HTR-8/SVneo (cell line): ENCODE measurements at regions not wholly inside any gene's neighbourhood (a gene's known extent, or its start where the extent isn't known, plus 50 kb on each side); places are given as distances from the start of the nearest gene placed in this dataset.

Source experiments
- DNase-seq: peaks from one replicate; pipeline ENCODE4 v3.0.0; 2011; ENCODE audit warnings: low spot score, mixed read lengths; ENCODE audit not compliant: insufficient read length
- FAIRE-seq: peaks from 2 replicates; lab custom pipeline; 2011; peaks lifted over from hg19 to GRCh38; lab: Jason Lieb, UNC

DNA sequence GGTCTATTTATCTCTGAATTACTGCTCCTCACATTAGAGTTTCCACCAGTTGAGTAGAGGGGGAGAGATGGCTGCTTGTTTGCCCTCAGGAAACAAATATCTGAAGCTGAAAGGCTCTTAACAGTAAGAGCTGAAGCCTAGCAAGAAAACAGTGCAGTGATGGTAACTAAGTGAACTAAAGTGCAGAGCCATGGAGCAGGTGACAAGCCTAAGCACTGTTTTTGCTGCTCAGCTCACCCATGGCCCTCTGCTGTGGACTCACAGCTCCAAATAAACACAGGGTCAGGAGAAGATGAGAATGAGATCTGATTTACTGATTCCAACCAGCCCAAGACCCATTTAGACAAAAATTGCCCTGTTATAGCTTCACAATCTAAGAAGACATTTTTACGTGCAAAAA, 118.4 kb downstream of the ETAA1 start:
- no peak for FAIRE-seq

DNA sequence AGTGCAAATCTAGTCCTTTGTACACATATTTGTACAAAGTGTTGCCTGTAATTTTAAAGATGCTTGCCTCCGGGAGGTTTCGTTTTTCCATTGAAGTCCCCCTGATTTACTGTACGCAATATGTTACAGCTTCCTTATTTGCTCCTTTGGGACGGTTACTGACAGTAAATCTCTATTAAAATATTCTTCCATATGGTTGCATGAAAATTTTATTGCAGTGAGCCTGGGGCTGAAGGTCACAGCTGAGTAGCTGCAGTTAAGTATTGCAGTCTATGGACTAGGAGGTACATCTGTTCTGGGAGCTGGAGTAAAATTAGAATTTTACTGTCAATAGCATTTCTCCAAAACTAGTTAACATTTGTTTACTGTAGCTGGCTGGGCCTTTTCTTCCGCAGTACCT, 119.2 kb downstream of the ETAA1 start:
- no peak for DNase-seq

More for the DNA sequence above, 118.4 kb downstream of the ETAA1 start:
- DNase-seq: no peak

DNA sequence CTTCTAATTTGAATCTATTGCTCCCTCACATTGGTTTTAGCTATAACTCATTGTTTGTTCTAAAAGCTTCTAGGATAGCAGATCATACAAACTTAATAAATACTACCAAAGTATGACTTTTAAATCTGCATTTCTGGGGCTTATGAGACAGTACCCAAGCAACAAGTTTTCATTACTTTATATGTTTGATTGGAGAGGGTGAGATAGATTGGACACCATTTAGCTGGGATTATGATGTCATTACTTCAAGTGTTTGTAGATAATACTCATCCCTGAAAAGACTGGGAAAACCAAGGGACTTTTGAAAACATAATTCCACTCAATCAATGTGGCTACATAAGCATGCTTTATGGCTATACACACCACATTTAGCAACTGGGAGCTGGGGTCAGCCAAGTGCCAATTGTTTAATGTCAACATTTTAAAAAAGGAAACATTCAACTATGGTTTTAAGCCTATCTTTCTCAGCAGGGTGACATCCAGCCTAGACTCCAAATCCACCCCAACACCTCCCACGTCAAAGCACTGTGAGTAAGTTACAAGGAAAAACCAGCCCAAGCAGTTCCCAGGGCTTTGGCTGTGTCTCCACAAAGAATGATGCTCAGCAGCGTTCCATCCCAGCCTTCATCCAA, 119.9 kb downstream of the ETAA1 start:
- DNase-seq (no peak), FAIRE-seq (no peak)

More for the DNA sequence above, 119.2 kb downstream of the ETAA1 start:
- no peak for FAIRE-seq

DNA sequence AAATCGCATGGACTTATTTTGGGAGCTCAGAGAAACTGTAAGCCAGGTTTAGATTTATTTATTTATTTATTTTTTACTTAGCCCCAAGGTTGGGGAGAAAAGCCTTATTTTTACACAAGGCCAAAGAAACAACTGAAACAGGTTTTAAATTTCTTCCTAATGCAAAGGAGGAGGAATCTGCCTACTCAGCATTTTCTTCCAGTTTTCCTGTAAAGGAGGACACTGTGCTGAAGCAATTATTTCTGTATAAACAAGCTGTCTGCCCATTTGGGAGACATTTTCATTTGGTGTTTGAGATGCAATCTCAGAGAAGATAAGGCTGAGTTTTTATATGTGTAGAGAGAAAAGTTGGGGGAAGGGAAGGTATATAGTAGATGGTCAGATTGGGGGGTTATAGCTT, 125.0 kb downstream of the ETAA1 start:
- DNase-seq: no peak
- FAIRE-seq: no peak

DNA sequence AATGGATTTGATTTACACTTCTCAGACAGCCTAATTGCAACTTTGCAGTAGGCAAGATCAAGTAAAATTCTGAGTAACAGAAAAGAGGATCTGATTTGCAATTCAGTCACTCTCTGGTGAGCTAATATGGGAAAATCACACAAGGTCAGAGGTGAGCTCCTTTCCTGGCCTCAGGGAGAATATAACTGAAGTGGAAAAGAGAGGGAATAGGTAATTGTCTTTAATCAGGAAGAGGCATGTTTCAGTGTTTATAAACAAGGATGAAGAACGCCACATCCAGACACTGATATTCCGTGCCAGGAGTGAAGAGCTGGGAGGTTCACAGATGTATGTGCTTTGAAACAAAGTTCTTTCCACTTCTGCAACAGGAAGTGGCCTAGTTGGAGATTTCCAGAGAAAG, 127.1 kb downstream of the ETAA1 start:
- DNase-seq (no peak), FAIRE-seq (no peak)

DNA sequence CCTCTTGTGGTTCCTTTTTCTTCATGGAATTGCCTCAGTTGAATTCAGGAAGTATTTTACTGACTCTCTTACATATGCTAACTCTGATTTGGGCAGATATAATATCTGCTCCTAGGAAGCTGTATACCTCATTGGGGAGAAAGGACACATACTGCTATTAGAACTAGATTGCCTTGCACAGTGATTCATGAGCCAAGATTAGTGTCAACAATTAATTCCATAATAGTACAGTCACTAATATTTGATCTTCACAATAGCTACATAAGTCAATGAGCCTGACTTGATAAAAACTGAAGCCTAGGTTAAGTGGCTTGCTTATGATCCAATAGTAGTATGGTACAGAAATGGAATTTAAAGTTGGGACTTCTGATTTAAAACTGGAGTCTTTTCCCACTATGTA, 127.6 kb downstream of the ETAA1 start:
- no peak for FAIRE-seq
- DNase-seq: no peak

DNA sequence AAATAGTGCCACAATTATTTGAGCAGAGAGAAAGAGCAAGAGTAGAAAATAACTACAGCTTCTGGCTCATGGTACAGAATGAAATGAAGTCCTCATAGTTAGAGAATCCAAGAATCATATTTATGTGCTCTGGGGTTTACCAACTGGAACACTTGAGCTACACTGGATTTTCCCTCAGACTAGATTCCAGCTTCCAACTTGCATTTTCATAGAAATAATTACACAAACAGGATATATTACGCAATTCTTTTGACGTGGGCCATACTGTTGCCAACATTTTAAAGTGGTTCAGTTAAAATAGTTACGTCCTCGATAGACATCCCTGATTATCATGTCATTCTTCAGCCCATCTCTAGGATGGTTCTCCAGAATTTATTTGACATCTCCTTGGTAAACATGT, 129.2 kb downstream of the ETAA1 start:
- no peak for FAIRE-seq
- peak; percentile 20 for DNase-seq

DNA sequence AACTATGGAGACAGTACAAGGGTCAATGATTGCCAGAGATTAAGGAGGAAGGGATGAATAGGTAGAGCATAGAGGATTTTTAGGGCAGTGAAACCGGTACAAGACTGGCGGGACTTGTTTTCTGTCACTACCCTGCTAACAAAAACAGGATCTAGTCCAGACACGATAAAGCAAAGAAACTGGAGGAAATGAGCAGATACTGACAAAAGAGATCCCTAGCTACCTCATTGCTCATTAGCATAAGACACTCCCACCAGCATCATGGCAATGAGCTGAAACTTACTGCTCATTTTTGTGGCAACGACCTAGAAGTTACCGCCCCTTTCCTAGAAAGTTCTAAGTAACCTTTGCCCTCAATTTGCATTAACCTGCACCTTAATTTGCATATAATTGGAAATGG, 131.2 kb downstream of the ETAA1 start:
- DNase-seq (no peak), FAIRE-seq (no peak)

DNA sequence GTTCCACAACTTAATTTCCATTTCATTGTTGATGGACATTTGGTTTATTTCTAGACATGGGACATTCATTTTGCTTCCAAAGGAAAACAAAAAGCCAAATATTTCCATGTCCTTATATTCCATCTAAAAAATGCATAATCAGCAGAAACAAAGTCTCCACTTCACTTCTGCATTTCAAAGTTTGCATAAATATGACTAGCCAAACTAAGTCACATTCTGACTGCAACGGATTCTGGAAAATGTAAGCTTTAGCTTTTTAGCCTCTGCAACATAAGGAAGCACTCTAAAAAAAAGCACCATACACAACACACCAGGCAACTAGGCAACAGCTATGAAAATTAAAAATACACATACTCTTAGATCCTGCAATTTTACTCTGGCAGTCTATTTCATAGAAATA, 135.3 kb downstream of the ETAA1 start:
- DNase-seq (no peak), FAIRE-seq (no peak)

DNA sequence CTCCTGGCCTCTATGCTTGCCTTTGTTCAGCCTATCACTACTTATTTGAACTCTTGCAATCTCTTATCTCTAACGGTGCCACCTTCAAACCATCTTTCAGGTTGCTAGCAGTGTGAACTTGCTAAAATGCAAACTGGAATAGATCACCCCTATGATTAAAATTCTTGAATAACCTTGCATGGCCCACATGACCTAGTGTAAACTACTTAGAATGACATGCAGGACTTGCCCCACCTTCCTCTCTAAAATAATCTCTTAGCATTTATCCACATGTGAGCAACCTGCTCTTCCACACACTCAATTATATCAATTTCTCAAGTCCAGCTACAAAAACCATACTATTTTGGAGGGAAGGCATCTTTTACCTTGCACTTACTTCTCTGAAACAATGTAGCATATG, 137.6 kb downstream of the ETAA1 start:
- FAIRE-seq (no peak), DNase-seq (no peak)

DNA sequence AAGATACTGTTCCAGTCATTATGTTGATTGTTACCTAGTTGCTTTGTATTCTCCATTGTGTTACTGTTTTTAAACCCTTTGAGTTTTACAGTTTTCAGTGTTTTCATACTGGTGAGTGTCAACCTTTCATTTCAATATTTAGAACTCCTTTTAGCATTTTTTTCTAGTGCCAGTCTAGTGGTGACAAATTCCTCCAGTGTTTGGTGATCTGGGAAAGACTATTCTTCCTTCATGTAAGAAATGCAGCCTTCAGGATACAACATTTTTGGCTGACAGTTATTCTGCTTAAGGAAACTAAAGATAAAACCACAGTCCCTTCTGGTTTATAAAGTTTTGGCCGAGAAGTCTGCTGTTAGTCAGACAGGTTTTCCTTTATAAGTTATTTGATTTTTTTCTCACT, 143.8 kb downstream of the ETAA1 start:
- FAIRE-seq (no peak), DNase-seq (no peak)

DNA sequence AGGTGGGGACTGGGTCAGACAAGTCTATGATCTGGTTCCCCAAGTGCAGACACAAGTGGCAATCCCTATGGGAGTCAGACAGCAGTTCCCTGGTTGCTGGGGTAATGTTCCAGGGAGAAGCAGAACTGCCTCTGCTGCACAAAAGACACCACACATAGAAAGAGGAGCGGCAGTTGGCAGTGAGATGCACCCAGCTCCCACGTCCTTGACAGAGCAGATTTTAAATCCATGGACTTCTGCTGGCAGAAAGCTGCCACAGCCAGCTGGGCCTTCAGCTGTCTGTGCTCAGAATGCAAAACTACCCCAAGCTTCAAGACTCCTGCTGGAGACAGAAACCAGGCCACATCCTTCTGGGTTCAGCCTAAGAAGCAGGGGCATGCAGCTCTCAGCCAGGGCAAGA, 147.2 kb downstream of the ETAA1 start:
- FAIRE-seq (no peak), DNase-seq (no peak)

DNA sequence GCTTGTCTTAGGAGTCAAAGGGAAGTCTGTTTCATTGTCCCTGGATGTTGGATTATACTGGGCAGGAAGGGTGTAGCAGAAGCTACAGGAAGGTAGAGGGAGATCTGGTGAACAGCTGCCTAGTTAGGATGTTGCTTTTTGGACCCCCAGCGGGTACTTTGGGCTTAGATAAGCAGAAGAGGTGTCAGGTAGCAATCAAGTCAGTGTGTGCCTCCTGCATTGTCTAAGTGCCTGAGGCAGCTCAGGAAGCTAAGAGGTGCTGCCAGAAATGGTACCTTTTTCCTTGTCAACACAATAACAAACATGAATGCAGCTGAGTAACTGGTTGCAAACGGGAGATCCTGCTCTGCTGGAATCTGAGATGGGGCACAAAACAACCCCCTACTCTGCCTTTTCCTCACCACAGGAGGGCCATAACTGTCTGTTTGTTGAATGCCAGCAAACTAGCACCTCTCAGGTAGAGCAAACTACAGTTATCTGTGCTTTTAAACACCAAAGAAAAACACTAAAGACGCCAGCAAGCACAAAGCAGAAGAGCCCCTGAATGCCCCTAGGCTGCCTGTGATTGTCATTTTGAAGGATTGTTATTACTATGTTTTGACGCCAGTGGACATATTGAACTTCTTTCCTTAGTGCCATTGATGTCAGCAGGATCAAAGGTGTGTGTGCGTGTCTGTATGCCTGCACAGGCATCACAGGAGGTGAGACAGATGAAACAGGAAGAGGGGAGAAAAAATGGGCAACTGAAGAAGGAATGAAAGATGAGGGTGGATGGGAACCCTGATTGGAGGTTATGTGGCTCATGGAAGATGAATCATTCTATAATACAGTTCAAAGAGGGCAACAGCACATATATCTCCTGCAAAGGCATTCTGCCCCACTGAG, 151.4 kb downstream of the ETAA1 start:
- FAIRE-seq: no peak
- DNase-seq: no peak

DNA sequence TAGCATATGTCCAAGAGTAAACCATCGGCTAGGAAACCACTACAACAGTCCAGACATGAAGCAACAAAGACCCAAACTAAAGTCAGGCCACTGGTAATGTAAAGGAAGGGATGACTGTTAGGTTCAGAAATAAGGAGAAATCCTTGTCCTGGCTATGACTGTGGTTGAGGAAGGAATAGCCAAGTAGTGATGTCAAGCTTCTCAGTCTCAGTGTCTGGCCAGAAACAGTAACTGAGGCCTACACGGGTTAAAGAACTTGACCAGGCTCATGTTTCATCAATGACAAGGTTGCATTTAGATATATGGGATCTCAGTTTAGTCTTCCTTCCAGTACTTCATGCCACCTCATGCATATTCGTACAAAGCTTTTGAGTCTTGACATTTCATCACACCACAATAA, 162.0 kb downstream of the ETAA1 start:
- DNase-seq: no peak
- no peak for FAIRE-seq

DNA sequence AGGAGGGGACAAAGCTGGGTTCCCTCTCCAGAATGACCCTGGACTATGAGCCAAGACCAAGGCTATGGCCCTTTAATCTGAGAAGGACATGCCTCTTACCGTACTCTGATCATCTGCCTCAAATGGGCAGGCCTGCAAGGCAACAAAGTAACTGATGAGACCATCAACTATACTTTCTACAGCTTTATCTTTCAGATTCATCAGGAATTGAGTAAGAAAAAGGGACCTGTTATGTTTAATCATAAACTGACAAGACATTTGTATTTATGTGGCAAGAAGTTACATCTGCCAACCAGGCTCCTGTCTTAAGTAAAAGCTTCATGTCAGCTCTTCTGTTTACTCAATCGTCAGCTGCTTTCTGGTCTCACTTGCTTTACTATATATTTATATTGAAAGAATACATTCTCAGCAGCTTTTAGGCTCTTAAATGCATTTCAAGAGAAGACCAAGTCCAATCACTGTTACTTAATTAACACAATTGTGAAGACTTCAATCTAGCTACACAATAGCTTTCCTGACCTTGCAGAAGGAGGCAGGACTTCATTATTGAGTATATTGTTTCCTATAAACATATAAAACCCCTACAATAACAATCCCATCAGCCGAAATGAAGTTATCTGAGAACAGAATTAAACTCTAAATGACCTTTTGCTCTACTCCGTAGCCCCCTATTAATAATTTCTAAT, 163.8 kb downstream of the ETAA1 start:
- FAIRE-seq (no peak), DNase-seq (no peak)

DNA sequence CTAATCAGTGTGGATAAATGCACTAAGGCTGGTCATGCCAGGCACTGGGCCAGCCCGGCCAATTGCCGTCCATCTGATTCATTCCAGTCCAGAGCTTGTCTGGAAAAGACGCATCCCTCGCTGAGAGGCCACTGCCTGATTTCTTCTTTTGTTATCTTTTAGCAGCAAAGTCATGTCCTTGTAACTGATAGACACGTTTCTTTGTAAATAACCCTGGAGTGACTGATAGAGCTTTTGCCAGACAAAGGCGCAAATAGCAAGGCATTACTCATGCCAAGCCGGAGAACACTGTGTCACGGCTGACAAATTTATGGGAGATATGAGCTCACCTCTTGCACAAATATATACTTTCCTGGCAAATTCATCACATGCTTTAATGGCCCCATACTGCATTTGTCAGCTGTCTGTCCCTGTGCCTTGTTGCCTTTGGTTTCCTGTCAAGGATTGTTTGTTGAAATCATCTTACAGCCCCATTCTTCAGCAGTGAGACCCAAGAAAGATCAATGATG, 164.4 kb downstream of the ETAA1 start:
- peak; percentile 72 for DNase-seq
- peak; percentile 94 for FAIRE-seq

DNA sequence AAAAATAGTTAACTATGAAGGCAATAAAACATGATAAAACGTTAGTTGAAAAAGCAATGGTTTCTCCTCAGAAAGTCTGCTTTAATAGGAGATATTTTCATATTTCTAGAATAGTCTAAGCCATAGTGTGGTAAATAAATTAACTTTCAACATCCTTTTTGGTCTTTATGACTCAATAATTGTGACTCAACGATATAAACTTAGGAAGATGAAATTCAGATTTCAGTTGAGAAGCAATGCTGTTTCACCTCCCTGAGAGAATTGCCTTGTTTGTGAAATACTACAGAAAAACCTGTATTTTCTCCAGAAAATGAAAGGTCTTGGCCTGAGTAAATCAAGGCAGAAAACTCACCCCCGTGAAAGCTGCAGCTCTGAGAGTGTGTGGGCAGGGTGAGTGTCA, 166.9 kb downstream of the ETAA1 start:
- no peak for DNase-seq
- no peak for FAIRE-seq

DNA sequence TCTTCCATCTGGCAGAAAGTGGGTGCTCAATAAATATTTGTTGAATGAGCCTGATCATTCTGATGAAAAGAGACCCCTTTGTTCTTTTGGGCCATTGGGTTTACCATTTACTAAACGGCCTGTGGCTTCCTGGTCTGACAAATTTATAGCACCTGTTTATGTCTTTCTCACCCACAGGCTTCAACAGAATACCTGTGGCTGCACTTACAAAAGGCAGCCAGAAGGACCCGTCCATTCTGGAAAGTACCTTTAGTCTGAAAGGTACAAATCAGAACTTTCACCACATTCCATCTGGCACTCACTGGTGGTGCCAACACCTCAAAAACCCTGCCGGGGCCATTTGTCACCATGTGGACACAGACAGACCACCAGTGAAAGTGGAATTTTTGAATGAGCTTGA, 167.5 kb downstream of the ETAA1 start:
- no peak for FAIRE-seq
- DNase-seq: no peak

DNA sequence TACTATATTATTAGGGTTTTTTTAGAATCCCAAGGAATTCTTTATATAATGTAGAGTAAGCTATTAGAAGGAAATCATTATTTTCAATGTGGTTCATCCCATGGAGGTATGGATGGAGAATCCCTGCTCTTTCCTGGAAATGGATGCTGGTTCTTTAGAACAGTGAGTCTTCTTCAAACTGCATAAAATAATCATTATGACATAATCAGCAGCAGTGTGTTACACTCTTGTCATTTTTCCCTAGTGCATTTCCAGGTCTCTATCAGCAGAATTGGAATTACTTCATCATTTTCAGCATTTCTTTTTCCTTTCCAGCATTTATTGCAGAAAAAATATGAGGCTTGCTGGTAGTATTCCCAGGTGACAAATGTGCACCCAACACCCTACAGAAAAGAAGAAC, 168.1 kb downstream of the ETAA1 start:
- no peak for DNase-seq
- FAIRE-seq: no peak

DNA sequence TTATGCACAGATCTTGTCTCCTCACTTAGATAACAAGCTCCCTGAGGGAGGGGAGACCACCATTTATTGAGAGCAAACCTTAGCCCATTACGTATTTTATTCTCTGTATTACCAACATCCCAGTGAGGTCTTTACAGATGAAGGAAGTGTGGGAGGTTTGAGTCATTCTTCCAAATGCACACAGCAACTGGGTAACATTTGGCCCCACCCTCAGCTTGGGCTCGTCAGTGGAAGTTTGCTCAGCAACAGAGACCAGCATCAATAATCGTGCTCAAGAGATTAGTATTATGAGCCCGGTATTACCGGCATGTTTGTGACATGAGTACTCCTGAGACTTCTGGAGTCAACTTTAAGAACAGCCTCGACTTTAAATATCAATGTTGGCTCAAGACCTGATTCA, 168.6 kb downstream of the ETAA1 start:
- FAIRE-seq (no peak), DNase-seq (no peak)

DNA sequence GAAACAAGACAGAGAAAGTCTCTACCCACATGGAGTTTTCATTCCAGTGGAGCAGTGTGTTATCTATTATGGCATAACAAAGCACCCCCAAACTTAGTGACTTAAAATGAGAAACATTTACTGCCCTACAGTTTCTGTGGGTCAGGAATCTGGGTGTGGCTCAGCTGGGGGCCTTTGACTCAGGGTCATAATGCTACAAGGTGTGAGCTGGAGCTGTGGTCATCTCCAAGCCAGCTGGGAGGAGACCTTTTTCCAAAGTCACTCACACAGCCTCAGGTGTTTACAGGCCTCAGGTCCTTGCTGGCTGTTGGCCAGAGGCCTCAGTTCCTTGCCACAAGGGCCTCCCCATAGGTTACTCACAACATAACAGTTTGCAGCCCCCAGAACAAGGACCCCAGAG, 169.2 kb downstream of the ETAA1 start:
- FAIRE-seq (no peak), DNase-seq (no peak)
